H1 (cell line): ENCODE measurements at regions not wholly inside any gene's neighbourhood (a gene's known extent, or its start where the extent isn't known, plus 50 kb on each side); places are given as distances from the start of the nearest gene placed in this dataset.

Source experiments
- CTCF ChIA-PET: fragments of 300-600 bp; sonication (Branson Sonifier 250); formaldehyde crosslinking; loops from one replicate; lab custom pipeline; 2021; ENCODE audit not compliant: partially characterized antibody; lab: Charles Lee
- POLR2A ChIA-PET: fragments of 300-600 bp; sonication (Branson Sonifier 250); formaldehyde crosslinking; loops from one replicate; lab custom pipeline; 2021; ENCODE audit warnings: inconsistent platforms; ENCODE audit not compliant: partially characterized antibody; lab: Charles Lee
- DNase-seq, 2 experiments: peaks; one replicate each; pipeline versions ENCODE4 v3.0.0 to v3.0.0-alpha.2; 2010 to 2022; ENCODE audit warnings: low spot score in 2 of 2, low read depth in 1 of 2, mixed read lengths in 1 of 2
- FAIRE-seq: peaks from 2 replicates; lab custom pipeline; 2011; peaks lifted over from hg19 to GRCh38; lab: Jason Lieb, UNC
- H2AFZ ChIP-seq: 2 replicates; pipeline ENCODE4 v1.8.1; 2012; ENCODE audit warnings: low read length, inconsistent platforms
- H2AK5ac ChIP-seq: 2 replicates; pipeline ENCODE4 v1.6.1; 2013; ENCODE audit warnings: low read depth, low read length
- H2BK120ac ChIP-seq: replicated peaks from 2 replicates; pipeline ENCODE3; 2013; ENCODE audit warnings: low read depth, low read length, inconsistent platforms
- H2BK12ac ChIP-seq: 2 replicates; pipeline ENCODE4 v1.6.1; 2013; ENCODE audit warnings: low read depth, low read length
- H2BK15ac ChIP-seq: 2 replicates; pipeline ENCODE4 v1.6.1; 2013; ENCODE audit warnings: low read length
- H2BK20ac ChIP-seq: 2 replicates; pipeline ENCODE4 v1.6.1; 2013; ENCODE audit warnings: low read length
- H2BK5ac ChIP-seq: 2 replicates; pipeline ENCODE4 v1.6.1; 2013; ENCODE audit warnings: low read depth, low read length
- H3K14ac ChIP-seq: 2 replicates; pipeline ENCODE4 v1.6.1; 2013; ENCODE audit warnings: inconsistent platforms; ENCODE audit not compliant: insufficient read length
- H3K18ac ChIP-seq: 2 replicates; pipeline ENCODE4 v1.6.1; 2013; ENCODE audit warnings: low read length; ENCODE audit errors: extremely low read depth
- H3K23ac ChIP-seq: 2 replicates; pipeline ENCODE4 v1.6.1; 2013; ENCODE audit warnings: inconsistent platforms; ENCODE audit not compliant: insufficient read length
- H3K23me2 ChIP-seq: 2 replicates; pipeline ENCODE4 v1.6.1; 2013; ENCODE audit warnings: low read depth, low read length
- H3K27ac ChIP-seq: 2 replicates; pipeline ENCODE4 v1.6.1; 2011; ENCODE audit warnings: low read depth, low read length, inconsistent platforms
- H3K27me3 ChIP-seq, 4 experiments: replicated peaks in 1 of 4; 1 replicate in 1 of 4; 2 replicates in 3 of 4; pipeline versions ENCODE4 v1.6.1 to v1.8.1; 2011 to 2013; ENCODE audit warnings: low read length in 3 of 4, mild to moderate bottlenecking in 3 of 4, inconsistent platforms in 2 of 4, mixed read lengths in 2 of 4, moderate library complexity in 1 of 4; ENCODE audit not compliant: control insufficient read depth in 3 of 4, insufficient read depth in 3 of 4; ENCODE audit errors: extremely low read depth in 1 of 4
- H3K36me3 ChIP-seq, 4 experiments: 2 replicates each; pipeline versions ENCODE4 v1.6.1 to v1.8.1; 2011 to 2013; ENCODE audit warnings: mild to moderate bottlenecking in 4 of 4, low read length in 3 of 4, moderate library complexity in 2 of 4, control low read depth in 1 of 4, inconsistent platforms in 1 of 4; ENCODE audit not compliant: insufficient read depth in 4 of 4, control insufficient read depth in 2 of 4
- H3K4ac ChIP-seq: replicated peaks from 2 replicates; pipeline ENCODE3; 2013; ENCODE audit warnings: low read length, low read depth, mixed read lengths, inconsistent platforms; ENCODE audit not compliant: insufficient read length
- H3K4me1 ChIP-seq, 4 experiments: replicated peaks in 1 of 4; 1 replicate in 1 of 4; 2 replicates in 3 of 4; pipeline versions ENCODE4 v1.6.1 to v1.8.1; 2011 to 2013; ENCODE audit warnings: low read length in 3 of 4, inconsistent platforms in 2 of 4, mixed read lengths in 1 of 4; ENCODE audit not compliant: insufficient read depth in 4 of 4, control insufficient read depth in 3 of 4
- H3K4me2 ChIP-seq, 2 experiments: 2 replicates each; pipeline versions ENCODE4 v1.6.1 to v1.8.1; 2011 to 2013; ENCODE audit warnings: low read depth in 2 of 2, low read length in 2 of 2, control low read depth in 1 of 2, inconsistent platforms in 1 of 2, mild to moderate bottlenecking in 1 of 2; ENCODE audit not compliant: insufficient read depth in 1 of 2
- H3K4me3 ChIP-seq, 4 experiments: fragments of 200-600, 300-600 bp in 1 of 4; sonication (generic), shearing (Covaris generic), sonication (Bioruptor Twin) in 1 of 4; 2 replicates each; pipeline versions ENCODE4 v1.5.1 to v1.8.1; 2011 to 2016; ENCODE audit warnings: low read length in 4 of 4, low read depth in 3 of 4, control low read depth in 2 of 4, inconsistent platforms in 2 of 4, mild to moderate bottlenecking in 2 of 4, mixed read lengths in 1 of 4, moderate library complexity in 1 of 4; ENCODE audit not compliant: insufficient read depth in 2 of 4; ENCODE audit errors: extremely low read depth in 1 of 4
- H3K56ac ChIP-seq: replicated peaks from 2 replicates; pipeline ENCODE3; 2013; ENCODE audit warnings: low read depth, mild to moderate bottlenecking, mixed read lengths, low read length, inconsistent platforms; ENCODE audit not compliant: insufficient read length
- H3K79me1 ChIP-seq: 2 replicates; pipeline ENCODE4 v1.6.1; 2013; ENCODE audit warnings: low read depth, low read length, control low read depth
- H3K79me2 ChIP-seq, 2 experiments: 2 replicates each; pipeline versions ENCODE4 v1.6.1 to v1.8.1; 2012 to 2013; ENCODE audit warnings: low read length in 2 of 2, mild to moderate bottlenecking in 2 of 2, inconsistent platforms in 1 of 2; ENCODE audit not compliant: insufficient read depth in 2 of 2, control insufficient read depth in 1 of 2
- H3K9ac ChIP-seq, 4 experiments: replicated peaks in 1 of 4; 1 replicate in 1 of 4; 2 replicates in 3 of 4; pipeline versions ENCODE4 v1.6.1 to v1.8.1; 2011 to 2013; ENCODE audit warnings: low read depth in 3 of 4, low read length in 3 of 4, control low read depth in 2 of 4, mild to moderate bottlenecking in 2 of 4, moderate library complexity in 2 of 4, inconsistent platforms in 1 of 4; ENCODE audit errors: extremely low read depth in 1 of 4
- H3K9me3 ChIP-seq, 2 experiments: 2 replicates each; pipeline versions ENCODE4 v1.6.1 to v1.8.1; 2012 to 2013; ENCODE audit warnings: mild to moderate bottlenecking in 2 of 2, moderate library complexity in 2 of 2, control low read depth in 1 of 2, inconsistent platforms in 1 of 2, low read depth in 1 of 2, low read length in 1 of 2, mixed read lengths in 1 of 2; ENCODE audit not compliant: insufficient read depth in 2 of 2
- H4K20me1 ChIP-seq, 2 experiments: replicated peaks in 1 of 2; 2 replicates each; pipeline versions ENCODE3 to v1.8.1; 2011 to 2013; ENCODE audit warnings: inconsistent platforms in 2 of 2, low read length in 2 of 2, mild to moderate bottlenecking in 1 of 2; ENCODE audit not compliant: insufficient read depth in 2 of 2, control insufficient read depth in 1 of 2
- H4K5ac ChIP-seq: 2 replicates; pipeline ENCODE4 v1.6.1; 2013; ENCODE audit warnings: low read length, low read depth, mixed read lengths, inconsistent platforms; ENCODE audit not compliant: insufficient read length
- H4K8ac ChIP-seq: 2 replicates; pipeline ENCODE4 v1.8.0; 2013; ENCODE audit warnings: mild to moderate bottlenecking, moderate library complexity, low read length, inconsistent platforms; ENCODE audit not compliant: insufficient read depth; ENCODE audit errors: extremely low read depth
- H4K91ac ChIP-seq: replicated peaks from 2 replicates; pipeline ENCODE3; 2013; ENCODE audit warnings: low read length, mixed read lengths, inconsistent platforms; ENCODE audit not compliant: insufficient read length
- CTCF ChIP-seq, 3 experiments: IDR thresholded peaks; 1 replicate in 2 of 3; 2 replicates in 1 of 3; pipeline versions ENCODE4 v1.5.1 to v1.6.1; 2011; ENCODE audit warnings: low read length in 3 of 3, mild to moderate bottlenecking in 3 of 3, inconsistent platforms in 2 of 3, low read depth in 1 of 3, moderate library complexity in 1 of 3; ENCODE audit not compliant: insufficient read depth in 1 of 3; ENCODE audit errors: control extremely low read depth in 1 of 3
- EP300 ChIP-seq, 2 experiments: IDR thresholded peaks; 1 replicate in 1 of 2; 2 replicates in 1 of 2; pipeline ENCODE4 v1.6.1; 2011 to 2012; ENCODE audit warnings: low read depth in 2 of 2, low read length in 2 of 2, mild to moderate bottlenecking in 2 of 2, borderline replicate concordance in 1 of 2, inconsistent platforms in 1 of 2, moderate library complexity in 1 of 2
- EZH2 ChIP-seq: fragments of 200-600 bp; sonication (generic); IDR thresholded peaks from 2 replicates; pipeline ENCODE4 v1.7.1; 2012; ENCODE audit warnings: low read depth, mild to moderate bottlenecking, moderate library complexity, low read length, inconsistent platforms; ENCODE audit not compliant: severe bottlenecking
- RAD21 ChIP-seq, 2 experiments: IDR thresholded peaks in 1 of 2; conservative IDR thresholded peaks in 1 of 2; 2 replicates each; pipeline ENCODE4 v1.6.1; 2011; ENCODE audit warnings: low read depth in 2 of 2, low read length in 2 of 2, improper control_type of control experiment in 1 of 2, inconsistent platforms in 1 of 2, mild to moderate bottlenecking in 1 of 2, moderate library complexity in 1 of 2
- RBBP5 ChIP-seq: IDR thresholded peaks from 2 replicates; pipeline ENCODE4 v1.7.1; 2012; ENCODE audit warnings: low read depth, mild to moderate bottlenecking, inconsistent platforms, low read length, moderate library complexity, borderline replicate concordance
- SIX5 ChIP-seq: IDR thresholded peaks from 2 replicates; pipeline ENCODE4 v1.6.1; 2011; ENCODE audit warnings: mild to moderate bottlenecking, low read depth, low read length
- SUZ12 ChIP-seq: fragments of 200-600 bp; sonication (generic); IDR thresholded peaks from 2 replicates; pipeline ENCODE4 v1.6.1; 2012; ENCODE audit warnings: mild to moderate bottlenecking, inconsistent platforms, low read length, moderate library complexity, mixed read lengths
- WGBS, 2 experiments: shearing (Covaris generic) in 1 of 2; methylation state at CpG; one replicate each; pipeline versions ENCODE4 v1.1.6 to v1.1.7; 2013 to 2015; ENCODE audit warnings: low lambda C conversion rate in 2 of 2, mixed read lengths in 2 of 2, inconsistent platforms in 1 of 2, low coverage in 1 of 2, missing lambda C conversion rate in 1 of 2; ENCODE audit not compliant: insufficient replicate concordance in 2 of 2, insufficient coverage in 1 of 2, insufficient read length in 1 of 2; ENCODE audit errors: extremely low coverage in 1 of 2, missing lambda C conversion rate in 1 of 2; 5-methylcytosine and 5-hydroxymethylcytosine counted together

GRCh38 chr10:128178302-128178958 is 52.2 kb upstream of the MKI67 start:
- WGBS, 2 experiments = 44% methylated on average over 7 of the region's 7 CpGs; no CpG with 5 or more reads in 1 of the 2 experiments
- no peak overlapping the region for H4K5ac ChIP-seq
- H3K27me3 ChIP-seq = no peaks in the 10 kb centered on the region
- H3K56ac ChIP-seq = no peak overlapping the region
- H4K8ac ChIP-seq = no peak overlapping the region
- H3K14ac ChIP-seq = no peak overlapping the region
- H2AFZ ChIP-seq = no peak overlapping the region
- no peaks in the 10 kb centered on the region for H3K36me3 ChIP-seq
- peaks cover 0 to 3% (median 2%) of the 10 kb centered on the region in 4 experiments; a peak in 3 of 7 replicates for H3K4me1 ChIP-seq
- no peak overlapping the region for H2BK20ac ChIP-seq
- H3K4me2 ChIP-seq = no peak overlapping the region
- DNase-seq (peak; percentile 39 to 73), FAIRE-seq (peak; percentile 92)
- H2BK5ac ChIP-seq = no peak overlapping the region
- POLR2A ChIA-PET = no interaction called here
- H3K23me2 ChIP-seq = no peaks in the 10 kb centered on the region
- no peak overlapping the region for H2BK12ac ChIP-seq
- no peak overlapping the region for H2AK5ac ChIP-seq
- no peak overlapping the region for H3K27ac ChIP-seq
- CTCF ChIA-PET = interaction anchor here (0.6 to 4.2 kb wide), 20 partner anchors 9 to 682 kb away, joined by 3 to 25 read pairs (median 4); no protein-coding TSS in a partner anchor
- H3K9ac ChIP-seq = no peak overlapping the region
- H3K18ac ChIP-seq = no peak overlapping the region
- no peak overlapping the region for H3K4me3 ChIP-seq
- H4K20me1 ChIP-seq = no peaks in the 10 kb centered on the region
- H3K9me3 ChIP-seq = peaks cover 20 to 26% of the 10 kb centered on the region in 2 experiments
- no peaks in the 10 kb centered on the region for H3K79me1 ChIP-seq
- H3K79me2 ChIP-seq = no peaks in the 10 kb centered on the region
- H3K4ac ChIP-seq = no peak overlapping the region
- H2BK120ac ChIP-seq = no peak overlapping the region
- H4K91ac ChIP-seq = no peak overlapping the region
- no peak overlapping the region for H3K23ac ChIP-seq
- no peak overlapping the region for H2BK15ac ChIP-seq
- TF ChIP-seq EP300 (IDR thresholded peaks at IDR 0.05; ENCODE audit: borderline replicate concordance in 1 of 2, low read depth in 2 of 2, low read length in 2 of 2) (no peak), SUZ12 (no peak), RBBP5 (no peak), EZH2 (no peak), CTCF (IDR thresholded peaks at IDR 0.05; ENCODE audit: control extremely low read depth in 1 of 3, insufficient read depth in 1 of 3, low read depth in 1 of 3, low read length in 3 of 3) (peak; percentile 80 to 93 (median 87)), SIX5 (no peak), RAD21 (IDR thresholded peaks at IDR 0.05 in 1 of 2, conservative IDR thresholded peaks at IDR 0.05 in 1 of 2; ENCODE audit: low read depth in 2 of 2, low read length in 2 of 2) (peak; percentile 62 to 71)
